Astrocyte (in vitro differentiated cells and primary cell): ENCODE measurements at regions not wholly inside any gene's neighbourhood (a gene's known extent, or its start where the extent isn't known, plus 50 kb on each side); places are given as distances from the start of the nearest gene placed in this dataset.

Source experiments
- EZH2 ChIP-seq: IDR thresholded peaks from 2 replicates; pipeline ENCODE4 v1.6.1; 2012; ENCODE audit warnings: mild to moderate bottlenecking, low read length, inconsistent platforms; ENCODE audit not compliant: insufficient read depth
- TF ChIP-seq, protein P1 (sequence below): IDR thresholded peaks from 2 replicates; pipeline ENCODE4 v1.5.1; 2011; ENCODE audit warnings: low read depth, mild to moderate bottlenecking, inconsistent platforms, low read length, moderate library complexity; ENCODE audit not compliant: insufficient read depth

DNA sequence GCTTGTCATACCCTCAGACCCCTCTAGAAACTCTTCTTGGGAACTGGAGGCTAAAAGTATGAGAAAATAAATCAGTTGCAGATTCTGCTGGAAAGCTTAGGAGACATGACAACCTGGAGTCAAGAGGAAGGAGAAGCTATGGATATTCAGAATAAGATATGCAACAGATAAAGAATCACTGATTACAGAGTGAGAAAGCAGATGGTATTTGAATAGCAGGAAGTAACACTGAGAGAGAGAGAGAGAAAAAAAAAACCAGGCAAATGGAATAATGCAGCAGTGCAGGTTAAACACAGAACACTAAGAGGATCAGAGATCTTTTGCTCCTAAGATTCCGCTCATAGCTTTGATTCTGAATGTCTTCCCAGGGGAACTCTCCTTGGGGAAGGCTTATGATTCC is 1284.1 kb upstream of the NXPH2 start:
- TF ChIP-seq, protein P1, sequence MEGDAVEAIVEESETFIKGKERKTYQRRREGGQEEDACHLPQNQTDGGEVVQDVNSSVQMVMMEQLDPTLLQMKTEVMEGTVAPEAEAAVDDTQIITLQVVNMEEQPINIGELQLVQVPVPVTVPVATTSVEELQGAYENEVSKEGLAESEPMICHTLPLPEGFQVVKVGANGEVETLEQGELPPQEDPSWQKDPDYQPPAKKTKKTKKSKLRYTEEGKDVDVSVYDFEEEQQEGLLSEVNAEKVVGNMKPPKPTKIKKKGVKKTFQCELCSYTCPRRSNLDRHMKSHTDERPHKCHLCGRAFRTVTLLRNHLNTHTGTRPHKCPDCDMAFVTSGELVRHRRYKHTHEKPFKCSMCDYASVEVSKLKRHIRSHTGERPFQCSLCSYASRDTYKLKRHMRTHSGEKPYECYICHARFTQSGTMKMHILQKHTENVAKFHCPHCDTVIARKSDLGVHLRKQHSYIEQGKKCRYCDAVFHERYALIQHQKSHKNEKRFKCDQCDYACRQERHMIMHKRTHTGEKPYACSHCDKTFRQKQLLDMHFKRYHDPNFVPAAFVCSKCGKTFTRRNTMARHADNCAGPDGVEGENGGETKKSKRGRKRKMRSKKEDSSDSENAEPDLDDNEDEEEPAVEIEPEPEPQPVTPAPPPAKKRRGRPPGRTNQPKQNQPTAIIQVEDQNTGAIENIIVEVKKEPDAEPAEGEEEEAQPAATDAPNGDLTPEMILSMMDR = no peak
- TF ChIP-seq EZH2 = no peak
